ENCODE measurements at regions not wholly inside any gene's neighbourhood (a gene's known extent, or its start where the extent isn't known, plus 50 kb on each side); places are given as distances from the start of the nearest gene placed in this dataset.

GRCh38 chr3:157868946-157869345, 237.3 kb downstream of the SHOX2 start:
- Histone ChIP-seq H3K4me3 (no peak overlapping the region), H3K4me1 (no peaks in the 10 kb centered on the region), H3K27ac (peak overlapping the region in 3 of 4 donors; percentile 13 to 57 (median 39)), H3K27me3 (no peaks in the 10 kb centered on the region), H3K36me3 (no peaks in the 10 kb centered on the region), H3K9me3 (no peaks in the 10 kb centered on the region)
- WGBS, 2 donors: 39 to 47% methylated on average over 2 of the region's 2 CpGs
- no peak for DNase-seq
- TF ChIP-seq POLR2A (IDR thresholded peaks at IDR 0.05): no peak
- no peak for TF ChIP-seq CTCF (IDR thresholded peaks at IDR 0.05)
- intact Hi-C loops (cut with DNase I): no loop called here

- peak overlapping the region in 3 of 4 donors; percentile 20 to 57 (median 47) for H3K27ac ChIP-seq
- intact Hi-C loops (cut with DNase I): no loop called here
- WGBS, 2 donors: 35 to 36% methylated on average over 1 of the region's 1 CpG
These were observed 238.0 kb downstream of the SHOX2 start for GRCh38 chr3:157868196-157868595.

DNA sequence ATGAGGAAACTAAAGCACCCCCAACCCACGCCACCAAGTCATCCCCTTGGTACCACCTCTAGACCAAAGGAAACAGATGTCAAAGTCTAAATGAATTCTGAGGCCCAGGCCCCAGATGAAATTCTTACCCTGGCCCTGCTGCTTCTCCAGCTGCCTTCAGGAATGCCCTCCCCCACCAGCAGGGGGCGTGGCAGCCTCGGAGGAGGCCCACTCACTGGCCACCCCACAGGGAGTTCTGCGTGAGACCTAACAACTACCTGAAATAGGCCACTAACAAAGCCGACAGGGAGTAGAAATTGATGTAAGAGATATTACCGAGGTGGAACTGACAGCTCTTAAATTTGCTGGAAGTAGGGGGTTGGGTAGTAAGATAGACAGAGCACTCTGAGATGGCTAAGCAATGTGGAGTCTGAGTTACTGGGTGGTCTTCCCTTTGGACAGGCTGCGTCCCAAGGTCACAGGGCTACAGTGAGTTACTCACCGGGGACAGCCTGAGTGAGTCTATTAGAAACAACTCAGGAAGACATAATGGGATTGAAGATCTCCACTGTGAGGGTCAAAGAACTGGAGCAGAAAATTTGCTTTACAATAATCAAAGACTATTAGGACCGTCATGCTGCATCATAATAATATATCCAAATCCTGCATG, 240.7 kb downstream of the SHOX2 start:
- H3K4me3 ChIP-seq: no peak overlapping the region
- WGBS, 2 donors: 52 to 73% methylated on average over 6 to 8 of the region's 9 CpGs
- H3K27me3 ChIP-seq: no peaks in the 10 kb centered on the region
- peak in 5 of 6 experiments; percentile 17 to 61 (median 25) for TF ChIP-seq CTCF (IDR thresholded peaks at IDR 0.05)
- no peak for TF ChIP-seq POLR2A (IDR thresholded peaks at IDR 0.05)
- no peak overlapping the region for H3K27ac ChIP-seq
- H3K36me3 ChIP-seq: no peaks in the 10 kb centered on the region
- intact Hi-C loops (cut with DNase I): no loop called here
- no peaks in the 10 kb centered on the region for H3K9me3 ChIP-seq
- DNase-seq: no peak
- no peaks in the 10 kb centered on the region for H3K4me1 ChIP-seq

More at GRCh38 chr3:157868196-157868595, 238.0 kb downstream of the SHOX2 start:
- TF ChIP-seq CTCF (IDR thresholded peaks at IDR 0.05) (no peak), POLR2A (IDR thresholded peaks at IDR 0.05) (no peak)
- Histone ChIP-seq H3K4me3 (no peak overlapping the region), H3K9me3 (no peaks in the 10 kb centered on the region), H3K36me3 (no peaks in the 10 kb centered on the region), H3K27me3 (no peaks in the 10 kb centered on the region), H3K4me1 (no peaks in the 10 kb centered on the region)
- DNase-seq: no peak

DNA sequence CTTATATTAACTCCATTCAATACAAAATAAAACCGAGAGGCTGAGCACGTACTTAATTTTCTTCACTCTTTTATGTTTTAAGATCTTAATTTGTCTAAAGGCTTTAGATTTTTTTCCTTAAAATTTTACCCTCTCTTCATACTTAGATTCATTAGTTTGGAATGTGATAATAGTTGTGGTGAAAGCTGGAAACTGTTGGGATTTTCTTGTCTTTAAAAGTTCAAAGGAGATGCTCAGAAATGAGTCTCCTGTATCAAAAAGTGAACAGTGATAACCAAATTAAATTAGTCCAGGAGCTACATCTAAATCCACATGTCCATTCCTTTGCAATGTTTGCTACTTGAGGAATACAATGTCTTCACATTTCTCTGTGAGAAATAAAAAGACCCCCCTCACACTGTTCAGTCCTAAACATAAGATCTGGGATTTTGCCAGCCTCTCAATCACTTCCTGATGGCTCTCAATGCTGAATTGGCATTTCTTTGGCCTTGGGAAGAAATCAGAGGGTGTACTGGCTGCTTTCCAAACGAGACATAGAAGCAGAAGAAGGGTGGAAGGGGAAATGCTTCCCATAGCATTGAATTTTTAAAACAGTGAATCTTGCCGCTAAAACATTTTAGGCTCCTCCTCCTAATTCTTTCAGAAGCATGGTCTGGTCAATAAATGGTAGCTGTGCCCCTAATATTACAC, 245.0 kb downstream of the SHOX2 start:
- no peaks in the 10 kb centered on the region for H3K27me3 ChIP-seq
- H3K9me3 ChIP-seq: no peaks in the 10 kb centered on the region
- WGBS, 2 donors: 62 to 76% methylated on average over 4 of the region's 4 CpGs
- no peaks in the 10 kb centered on the region for H3K36me3 ChIP-seq
- intact Hi-C loops (cut with DNase I): no loop called here
- no peak overlapping the region for H3K4me3 ChIP-seq
- H3K4me1 ChIP-seq: peaks cover 0 to 3% (median 2%) of the 10 kb centered on the region in 3 donors
- H3K27ac ChIP-seq: no peak overlapping the region
- TF ChIP-seq POLR2A (IDR thresholded peaks at IDR 0.05): no peak
- no peak for TF ChIP-seq CTCF (IDR thresholded peaks at IDR 0.05)
- no peak for DNase-seq

- Histone ChIP-seq H3K36me3 (no peaks in the 10 kb centered on the region), H3K27me3 (no peaks in the 10 kb centered on the region), H3K4me3 (no peak overlapping the region), H3K9me3 (no peaks in the 10 kb centered on the region), H3K4me1 (peaks cover 0 to 8% (median 4%) of the 10 kb centered on the region in 3 donors), H3K27ac (no peak overlapping the region)
- intact Hi-C loops (cut with DNase I): no loop called here
- no peak for TF ChIP-seq CTCF (IDR thresholded peaks at IDR 0.05)
- TF ChIP-seq POLR2A (IDR thresholded peaks at IDR 0.05): no peak
- no peak for DNase-seq
- WGBS, 2 donors: 46 to 63% methylated on average over 2 of the region's 2 CpGs
These were observed 246.7 kb downstream of the SHOX2 start for GRCh38 chr3:157859541-157859940.
